A673 (cell line): ENCODE measurements at regions not wholly inside any gene's neighbourhood (a gene's known extent, or its start where the extent isn't known, plus 50 kb on each side); places are given as distances from the start of the nearest gene placed in this dataset.
"Not testable (repeated sequence)": the region's sequence is repeated elsewhere in the genome, so short reads cannot be mapped to it uniquely, and the experiment has no call there.

Experiments used
- BruUV-seq: library from RNA; stranded (reverse); fragments of 400-500 nt; replicated peaks from 2 replicates; lab custom pipeline; 2021; lab: Mats Ljungman, UMichigan
- CTCF ChIA-PET: fragments of 300-600 bp; sonication (Branson Sonifier 250); formaldehyde crosslinking; loops from one replicate; lab custom pipeline; 2022; ENCODE audit warnings: antibody characterized with exemption; lab: Charles Lee
- POLR2A ChIA-PET: fragments of 300-600 bp; sonication (Branson Sonifier 250); formaldehyde crosslinking; loops from one replicate; lab custom pipeline; 2022; ENCODE audit warnings: antibody characterized with exemption; ENCODE audit not compliant: low non-redundant PET; lab: Charles Lee
- DNase-seq: peaks from one replicate; pipeline ENCODE4 v3.0.0-alpha.2; 2015; ENCODE audit warnings: low spot score
- H3K27ac ChIP-seq: fragments of 200-600 bp; sonication (generic); 2 replicates; pipeline ENCODE4 v1.5.1; 2016; ENCODE audit warnings: mixed run types, low read depth, mild to moderate bottlenecking, mixed read lengths, antibody characterized with exemption, low read length; ENCODE audit not compliant: poor library complexity, severe bottlenecking
- H3K27me3 ChIP-seq: fragments of 200-600 bp; sonication (generic); replicated peaks from 2 replicates; pipeline ENCODE4 v1.6.1; 2017; ENCODE audit warnings: mixed run types, low read depth, mild to moderate bottlenecking, mixed read lengths, antibody characterized with exemption, low read length; ENCODE audit not compliant: insufficient read depth, poor library complexity
- H3K36me3 ChIP-seq: fragments of 200-600 bp; sonication (generic); 2 replicates; pipeline ENCODE4 v1.6.1; 2016; ENCODE audit warnings: mixed run types, mild to moderate bottlenecking, mixed read lengths, antibody characterized with exemption, low read length; ENCODE audit not compliant: insufficient read depth, poor library complexity, severe bottlenecking
- H3K4me1 ChIP-seq: fragments of 200-600 bp; sonication (generic); 2 replicates; pipeline ENCODE4 v1.6.1; 2017; ENCODE audit warnings: mixed run types, mild to moderate bottlenecking, mixed read lengths, antibody characterized with exemption, low read length; ENCODE audit not compliant: insufficient read depth, poor library complexity, severe bottlenecking
- H3K4me3 ChIP-seq: fragments of 200-600 bp; sonication (generic); 2 replicates; pipeline ENCODE4 v1.5.1; 2016; ENCODE audit warnings: low read depth, mixed run types, mild to moderate bottlenecking, mixed read lengths, low read length; ENCODE audit not compliant: poor library complexity, severe bottlenecking
- H3K9me3 ChIP-seq: fragments of 200-600 bp; sonication (generic); 2 replicates; pipeline ENCODE4 v1.6.1; 2016; ENCODE audit warnings: mixed run types, low read depth, mild to moderate bottlenecking, mixed read lengths, antibody characterized with exemption, low read length; ENCODE audit not compliant: poor library complexity, severe bottlenecking
- CTCF ChIP-seq: fragments of 300-800, 200-600 bp; sonication (generic); conservative IDR thresholded peaks from 2 replicates; pipeline ENCODE4 v1.5.1; 2017; ENCODE audit warnings: low read depth, mild to moderate bottlenecking, antibody characterized with exemption, low read length, moderate library complexity, mixed read lengths
- EZH2 ChIP-seq: fragments of 200-600 bp; sonication (generic); IDR thresholded peaks from 2 replicates; pipeline ENCODE4 v1.6.1; 2017; ENCODE audit warnings: borderline replicate concordance, low read depth, mild to moderate bottlenecking, mixed read lengths, antibody characterized with exemption, low read length; ENCODE audit not compliant: poor library complexity, severe bottlenecking
- intact Hi-C: fragments of 100-400 bp; cut with micrococcal nuclease; formaldehyde crosslinking; loops from one replicate; pipeline ENCODE4 v1.10.0; 2022; ENCODE audit not compliant: unreplicated experiment

DNA sequence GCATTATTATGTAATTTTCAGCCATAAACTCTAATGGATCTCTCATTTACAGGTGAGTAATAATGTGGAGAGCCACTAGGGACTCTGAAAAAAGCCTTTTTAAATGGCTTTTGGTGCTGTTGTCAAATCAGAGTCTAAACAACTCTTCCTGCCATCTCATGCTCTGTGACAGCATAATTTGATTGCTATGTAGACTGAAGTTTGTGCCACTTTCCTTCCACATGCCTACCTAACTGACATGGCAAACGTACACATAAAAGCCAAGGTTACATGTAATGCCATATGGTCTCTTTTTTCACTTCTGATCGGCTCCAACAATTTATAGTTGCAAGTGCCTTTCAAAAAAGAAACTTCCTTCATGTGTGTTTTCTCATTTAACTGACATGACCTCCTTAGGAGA, 94.3 kb downstream of the SH2D1A start:
- H3K27me3 ChIP-seq = no peaks in the 10 kb centered on the region
- intact Hi-C loops = no loop called here
- no peak overlapping the region for H3K27ac ChIP-seq
- ChIA-PET POLR2A (no interaction called here), CTCF (no interaction called here)
- no peaks in the 10 kb centered on the region for H3K4me1 ChIP-seq
- TF ChIP-seq CTCF (no peak), EZH2 (no peak)
- no TSS peak for BruUV-seq
- no peaks in the 10 kb centered on the region for H3K9me3 ChIP-seq
- no peak overlapping the region for H3K4me3 ChIP-seq
- no peak for DNase-seq
- no peaks in the 10 kb centered on the region for H3K36me3 ChIP-seq

DNA sequence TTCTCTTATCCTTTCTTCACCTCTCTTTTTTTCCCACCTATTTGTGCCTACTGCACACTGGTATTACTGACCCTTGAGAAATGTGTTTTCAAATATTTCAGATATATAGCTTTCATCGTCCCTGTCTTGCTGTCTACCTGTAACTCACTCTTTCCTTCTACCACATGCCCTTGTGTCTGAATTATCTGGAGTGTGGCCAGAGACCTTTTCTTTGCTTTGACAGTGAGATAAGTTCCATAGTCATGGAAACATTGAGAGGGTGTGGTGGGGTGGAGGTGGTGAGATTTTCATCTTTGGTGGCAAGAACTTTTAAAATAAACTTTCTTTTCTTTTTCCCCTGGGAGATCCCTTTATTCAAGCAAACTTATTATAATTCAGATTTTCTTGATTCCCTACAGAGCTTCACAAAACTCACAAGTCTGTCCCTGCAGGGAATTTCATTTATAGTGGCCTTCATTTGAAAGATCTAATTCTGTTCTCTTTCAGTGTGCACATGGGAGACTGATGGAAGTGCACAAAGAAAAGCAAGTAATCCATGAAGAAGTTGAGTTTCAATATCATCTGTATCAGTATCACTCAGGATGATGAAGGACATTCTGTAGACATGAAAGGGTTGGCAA, 95.7 kb downstream of the SH2D1A start:
- no peak for DNase-seq
- Histone ChIP-seq H3K27me3 (no peaks in the 10 kb centered on the region), H3K9me3 (no peaks in the 10 kb centered on the region), H3K4me1 (no peaks in the 10 kb centered on the region), H3K4me3 (no peak overlapping the region), H3K36me3 (no peaks in the 10 kb centered on the region), H3K27ac (no peak overlapping the region)
- CTCF ChIA-PET = no interaction called here
- no TSS peak for BruUV-seq
- TF ChIP-seq CTCF (no peak), EZH2 (no peak)
- intact Hi-C loops = no loop called here
- POLR2A ChIA-PET = no interaction called here

GRCh38 chrX:124455966-124456365, 109.6 kb downstream of the SH2D1A start:
- BruUV-seq = no TSS peak
- Histone ChIP-seq H3K36me3 (no peaks in the 10 kb centered on the region), H3K4me3 (no peak overlapping the region), H3K27me3 (no peaks in the 10 kb centered on the region), H3K9me3 (no peaks in the 10 kb centered on the region), H3K27ac (no peak overlapping the region), H3K4me1 (no peaks in the 10 kb centered on the region)
- no peak for TF ChIP-seq EZH2
- TF ChIP-seq CTCF = no peak
- DNase-seq = no peak
- intact Hi-C loops = no loop called here
- POLR2A ChIA-PET = no interaction called here
- CTCF ChIA-PET = no interaction called here

GRCh38 chrX:124459851-124460250, 113.5 kb downstream of the SH2D1A start:
- H3K4me3 ChIP-seq, CTCF ChIA-PET, BruUV-seq, H3K9me3 ChIP-seq, H3K36me3 ChIP-seq, intact Hi-C loops, POLR2A ChIA-PET, H3K4me1 ChIP-seq, H3K27me3 ChIP-seq, DNase-seq, H3K27ac ChIP-seq: not testable (repeated sequence)
